MM.1S (cell line): ENCODE measurements at regions not wholly inside any gene's neighbourhood (a gene's known extent, or its start where the extent isn't known, plus 50 kb on each side); places are given as distances from the start of the nearest gene placed in this dataset.

ENCODE experiments used
- DNase-seq: peaks from one replicate; pipeline ENCODE4 v3.0.0-alpha.2; 2015
- H2AFZ ChIP-seq: fragments of 300-600 bp; sonication (generic); 2 replicates; pipeline ENCODE4 v1.6.0; 2016; ENCODE audit warnings: antibody characterized with exemption, low read length
- H3F3A ChIP-seq: fragments of 300-600 bp; sonication (generic); 2 replicates; pipeline ENCODE4 v1.6.1; 2016; ENCODE audit warnings: mild to moderate bottlenecking, antibody characterized with exemption, low read length, moderate library complexity, mixed read lengths; ENCODE audit not compliant: insufficient read depth
- H3K27ac ChIP-seq: fragments of 300-600 bp; sonication (generic); 2 replicates; pipeline ENCODE4 v1.5.1; 2016; ENCODE audit warnings: mild to moderate bottlenecking, low read length
- H3K27me3 ChIP-seq: fragments of 300-600 bp; sonication (generic); replicated peaks from 2 replicates; pipeline ENCODE4 v1.6.0; 2016; ENCODE audit warnings: low read length; ENCODE audit not compliant: insufficient read depth
- H3K36me3 ChIP-seq: fragments of 300-600 bp; sonication (generic); replicated peaks from 2 replicates; pipeline ENCODE4 v1.6.1; 2016; ENCODE audit warnings: mild to moderate bottlenecking, low read length, mixed read lengths; ENCODE audit not compliant: insufficient read depth
- H3K4me1 ChIP-seq: fragments of 300-600 bp; sonication (generic); 2 replicates; pipeline ENCODE4 v1.6.1; 2016; ENCODE audit warnings: low read length, mixed read lengths
- H3K4me2 ChIP-seq: fragments of 300-600 bp; sonication (generic); 2 replicates; pipeline ENCODE4 v1.6.0; 2016; ENCODE audit warnings: low read depth, low read length
- H3K4me3 ChIP-seq: fragments of 300-600 bp; sonication (generic); 2 replicates; pipeline ENCODE4 v1.5.1; 2016; ENCODE audit warnings: low read length, mixed read lengths
- H3K79me2 ChIP-seq: fragments of 300-600 bp; sonication (generic); 2 replicates; pipeline ENCODE4 v1.6.1; 2016; ENCODE audit warnings: mixed run types, low read length, mixed read lengths
- H3K9ac ChIP-seq: fragments of 300-600 bp; sonication (generic); 2 replicates; pipeline ENCODE4 v1.6.1; 2016; ENCODE audit warnings: low read length, mixed read lengths
- H3K9me2 ChIP-seq: fragments of 300-600 bp; sonication (generic); replicated peaks from 2 replicates; pipeline ENCODE4 v1.6.1; 2016; ENCODE audit warnings: mild to moderate bottlenecking, low read length, mixed read lengths; ENCODE audit not compliant: insufficient read depth
- H3K9me3 ChIP-seq: fragments of 300-600 bp; sonication (generic); replicated peaks from 2 replicates; pipeline ENCODE4 v1.6.1; 2016; ENCODE audit warnings: mild to moderate bottlenecking, low read length, mixed read lengths; ENCODE audit not compliant: insufficient read depth
- H4K20me1 ChIP-seq: fragments of 300-600 bp; sonication (generic); 2 replicates; pipeline ENCODE4 v1.6.1; 2016; ENCODE audit warnings: mild to moderate bottlenecking, low read length, moderate library complexity, mixed read lengths; ENCODE audit not compliant: insufficient read depth
- EZH2 ChIP-seq: fragments of 300-600 bp; sonication (generic); optimal IDR thresholded peaks from 2 replicates; pipeline ENCODE3; 2017; ENCODE audit warnings: low read depth, mild to moderate bottlenecking, antibody characterized with exemption, low read length, mixed read lengths
- EZH2phosphoT487 ChIP-seq: fragments of 300-600 bp; sonication (generic); IDR thresholded peaks from 2 replicates; pipeline ENCODE4 v1.6.1; 2018; ENCODE audit warnings: antibody characterized with exemption, low read length
- TF ChIP-seq, protein P1 (sequence below): fragments of 300-600 bp; sonication (generic); IDR thresholded peaks from 2 replicates; pipeline ENCODE4 v1.5.1; 2016; ENCODE audit warnings: antibody characterized with exemption, low read length, mixed read lengths

DNA sequence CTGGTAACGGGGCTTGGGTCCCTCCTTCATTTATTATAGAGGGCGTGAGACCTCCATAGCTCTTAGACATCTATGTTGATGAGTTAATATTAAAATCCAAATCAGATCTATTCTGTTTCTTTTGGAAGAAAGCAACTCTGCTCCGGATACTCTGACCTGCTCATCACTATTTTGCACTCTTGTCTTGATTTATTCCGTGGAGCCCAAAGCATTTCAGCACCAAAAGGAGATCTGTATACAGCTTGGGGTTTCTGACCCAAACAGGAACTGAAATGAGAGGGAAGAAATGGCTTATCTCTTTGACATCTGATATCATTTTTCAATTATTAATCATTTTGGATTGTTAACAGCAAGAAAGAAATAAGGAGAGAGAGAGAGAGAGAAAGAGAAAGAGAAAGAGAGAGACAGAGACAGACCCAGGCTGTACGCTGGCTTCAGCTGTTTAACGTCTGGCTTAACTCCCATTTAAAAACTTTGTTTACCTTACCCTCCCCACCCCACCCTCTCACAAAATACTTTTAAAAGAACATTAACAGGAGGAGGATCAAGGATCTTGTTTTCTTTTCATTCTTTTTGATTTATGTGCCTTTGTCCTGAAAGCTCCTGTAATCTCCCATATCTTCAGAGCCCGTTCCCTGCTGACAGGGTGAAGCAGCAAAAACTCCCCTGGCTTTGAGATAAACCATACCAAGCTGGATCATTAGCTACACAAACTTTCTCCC is 231.4 kb upstream of the TUT7 start:
- Histone ChIP-seq H3K27ac (no peak overlapping the region), H3K9me3 (no peaks in the 10 kb centered on the region), H3K36me3 (no peaks in the 10 kb centered on the region), H3K4me2 (peak overlapping the region; percentile 29; the same call in 1 of the 2 replicates), H3K27me3 (no peaks in the 10 kb centered on the region), H3K9ac (peak overlapping the region; percentile 22; the same call in 1 of the 2 replicates), H3K79me2 (no peaks in the 10 kb centered on the region), H3K4me3 (peak overlapping the region; percentile 16; the same call in 1 of the 2 replicates), H3K9me2 (no peaks in the 10 kb centered on the region), H2AFZ (peak overlapping the region; percentile 60), H3K4me1 (no peaks in the 10 kb centered on the region), H4K20me1 (no peaks in the 10 kb centered on the region), H3F3A (no peaks in the 10 kb centered on the region)
- DNase-seq: no peak
- TF ChIP-seq EZH2phosphoT487 (no peak), EZH2 (no peak)
- TF ChIP-seq, protein P1, sequence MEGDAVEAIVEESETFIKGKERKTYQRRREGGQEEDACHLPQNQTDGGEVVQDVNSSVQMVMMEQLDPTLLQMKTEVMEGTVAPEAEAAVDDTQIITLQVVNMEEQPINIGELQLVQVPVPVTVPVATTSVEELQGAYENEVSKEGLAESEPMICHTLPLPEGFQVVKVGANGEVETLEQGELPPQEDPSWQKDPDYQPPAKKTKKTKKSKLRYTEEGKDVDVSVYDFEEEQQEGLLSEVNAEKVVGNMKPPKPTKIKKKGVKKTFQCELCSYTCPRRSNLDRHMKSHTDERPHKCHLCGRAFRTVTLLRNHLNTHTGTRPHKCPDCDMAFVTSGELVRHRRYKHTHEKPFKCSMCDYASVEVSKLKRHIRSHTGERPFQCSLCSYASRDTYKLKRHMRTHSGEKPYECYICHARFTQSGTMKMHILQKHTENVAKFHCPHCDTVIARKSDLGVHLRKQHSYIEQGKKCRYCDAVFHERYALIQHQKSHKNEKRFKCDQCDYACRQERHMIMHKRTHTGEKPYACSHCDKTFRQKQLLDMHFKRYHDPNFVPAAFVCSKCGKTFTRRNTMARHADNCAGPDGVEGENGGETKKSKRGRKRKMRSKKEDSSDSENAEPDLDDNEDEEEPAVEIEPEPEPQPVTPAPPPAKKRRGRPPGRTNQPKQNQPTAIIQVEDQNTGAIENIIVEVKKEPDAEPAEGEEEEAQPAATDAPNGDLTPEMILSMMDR: no peak

DNA sequence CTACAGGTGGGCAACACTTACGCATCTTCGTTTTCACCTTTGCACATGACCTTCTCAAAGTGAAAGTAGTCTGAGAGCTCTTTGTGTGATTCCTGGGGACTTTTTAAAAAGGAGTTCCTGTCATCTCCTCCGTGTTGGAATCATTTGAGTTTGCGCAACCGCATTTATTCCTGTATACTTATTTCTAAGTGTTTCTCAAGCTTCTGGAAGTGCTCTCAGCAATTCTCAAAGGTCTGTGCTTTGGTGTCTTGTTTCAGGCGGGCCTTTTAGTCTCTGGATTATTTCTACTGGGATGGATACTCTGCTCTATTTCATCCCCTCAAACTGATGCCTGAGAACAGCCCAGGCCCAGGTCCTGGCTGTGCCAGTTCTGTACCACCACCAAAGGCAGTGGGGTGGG is 226.5 kb upstream of the TUT7 start:
- no peak for TF ChIP-seq EZH2phosphoT487
- TF ChIP-seq, protein P1: no peak
- no peak for TF ChIP-seq EZH2
- Histone ChIP-seq H3K27me3 (no peaks in the 10 kb centered on the region), H3K79me2 (no peaks in the 10 kb centered on the region), H3F3A (no peaks in the 10 kb centered on the region), H3K9me3 (no peaks in the 10 kb centered on the region), H2AFZ (no peak overlapping the region), H3K4me1 (no peaks in the 10 kb centered on the region), H3K9ac (no peak overlapping the region), H4K20me1 (no peaks in the 10 kb centered on the region), H3K27ac (no peak overlapping the region), H3K4me2 (no peak overlapping the region), H3K4me3 (no peak overlapping the region), H3K36me3 (no peaks in the 10 kb centered on the region), H3K9me2 (no peaks in the 10 kb centered on the region)
- no peak for DNase-seq

DNA sequence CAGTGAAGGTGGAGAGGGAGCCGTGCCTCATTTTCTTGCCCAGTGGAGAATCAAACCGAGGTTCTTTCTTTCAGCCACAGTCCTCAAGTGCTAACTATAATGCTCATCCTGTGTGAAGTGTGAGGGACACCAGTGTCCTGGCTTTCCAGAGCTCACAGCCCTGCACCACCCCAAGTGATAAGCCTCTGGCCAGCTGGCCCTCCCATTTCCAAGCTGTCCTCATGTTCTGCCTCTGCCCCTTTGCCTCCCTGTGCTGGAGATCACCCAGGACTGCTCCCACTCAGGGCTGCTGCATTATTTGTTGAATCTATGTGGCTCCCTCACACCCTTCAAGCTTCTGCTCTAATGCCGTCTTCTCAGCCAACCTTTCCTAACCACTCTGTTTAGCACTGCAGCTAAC is 224.5 kb upstream of the TUT7 start:
- no peaks in the 10 kb centered on the region for H3K9me2 ChIP-seq
- TF ChIP-seq EZH2phosphoT487 (no peak), EZH2 (no peak)
- TF ChIP-seq, protein P1: no peak
- no peaks in the 10 kb centered on the region for H3K4me1 ChIP-seq
- no peaks in the 10 kb centered on the region for H3K27me3 ChIP-seq
- H3K4me2 ChIP-seq: no peak overlapping the region
- no peaks in the 10 kb centered on the region for H4K20me1 ChIP-seq
- DNase-seq: no peak
- no peak overlapping the region for H3K9ac ChIP-seq
- H3F3A ChIP-seq: no peaks in the 10 kb centered on the region
- no peak overlapping the region for H3K27ac ChIP-seq
- no peak overlapping the region for H3K4me3 ChIP-seq
- H3K9me3 ChIP-seq: no peaks in the 10 kb centered on the region
- no peak overlapping the region for H2AFZ ChIP-seq
- no peaks in the 10 kb centered on the region for H3K79me2 ChIP-seq
- no peaks in the 10 kb centered on the region for H3K36me3 ChIP-seq
